GF-D8 (cell line): ENCODE measurements at regions not wholly inside any gene's neighbourhood (a gene's known extent, or its start where the extent isn't known, plus 50 kb on each side); places are given as distances from the start of the nearest gene placed in this dataset.
"Not testable (repeated sequence)": the region's sequence is repeated elsewhere in the genome, so short reads cannot be mapped to it uniquely, and the experiment has no call there.

Experiments used
- DNase-seq: peaks from one replicate; lab custom pipeline; 2025; lab: John Stamatoyannopoulos, UW

- no peak for DNase-seq
Observed at GRCh38 chr11:25766332-25767015, 565.5 kb upstream of the ANO3 start.

GRCh38 chr11:25769287-25769686 lies 562.6 kb upstream of the ANO3 start:
- DNase-seq: no peak

GRCh38 chr11:25771605-25772004 lies 560.3 kb upstream of the ANO3 start:
- DNase-seq: no peak

- no peak for DNase-seq
Observed at GRCh38 chr11:25775603-25776002, 556.3 kb upstream of the ANO3 start.

- no peak for DNase-seq
Observed at GRCh38 chr11:25776238-25776637, 555.7 kb upstream of the ANO3 start.

- no peak for DNase-seq
Observed at GRCh38 chr11:25777343-25777742, 554.6 kb upstream of the ANO3 start.

GRCh38 chr11:25779033-25779432 lies 552.9 kb upstream of the ANO3 start:
- DNase-seq: no peak

GRCh38 chr11:25787416-25787815 lies 544.5 kb upstream of the ANO3 start:
- no peak for DNase-seq

- no peak for DNase-seq
Observed at GRCh38 chr11:25790396-25790795, 541.5 kb upstream of the ANO3 start.

GRCh38 chr11:25793637-25794036 lies 538.3 kb upstream of the ANO3 start:
- no peak for DNase-seq

- DNase-seq: no peak
Observed at GRCh38 chr11:25794804-25795203, 537.1 kb upstream of the ANO3 start.

- DNase-seq: no peak
Observed at GRCh38 chr11:25816411-25816810, 515.5 kb upstream of the ANO3 start.

GRCh38 chr11:25824688-25825087 lies 507.2 kb upstream of the ANO3 start:
- no peak for DNase-seq

- DNase-seq: not testable (repeated sequence)
Observed at GRCh38 chr11:25831485-25831884, 500.4 kb upstream of the ANO3 start.

- DNase-seq: no peak
Observed at GRCh38 chr11:25838918-25839625, 492.9 kb upstream of the ANO3 start.

- DNase-seq: no peak
Observed at GRCh38 chr11:25844811-25845210, 487.1 kb upstream of the ANO3 start.

GRCh38 chr11:25855916-25856315 lies 476.0 kb upstream of the ANO3 start:
- DNase-seq: no peak

GRCh38 chr11:25859776-25860175 lies 472.2 kb upstream of the ANO3 start:
- DNase-seq: no peak

GRCh38 chr11:25860677-25861450 lies 471.1 kb upstream of the ANO3 start:
- no peak for DNase-seq

- DNase-seq: no peak
Observed at GRCh38 chr11:25862159-25862558, 469.8 kb upstream of the ANO3 start.

GRCh38 chr11:25863986-25864385 lies 467.9 kb upstream of the ANO3 start:
- no peak for DNase-seq

GRCh38 chr11:25876456-25876965 lies 455.4 kb upstream of the ANO3 start:
- no peak for DNase-seq

GRCh38 chr11:25886036-25886435 lies 445.9 kb upstream of the ANO3 start:
- DNase-seq: no peak
